GM23338 (cell line): ENCODE measurements at regions not wholly inside any gene's neighbourhood (a gene's known extent, or its start where the extent isn't known, plus 50 kb on each side); places are given as distances from the start of the nearest gene placed in this dataset.

Source experiments
- ATAC-seq: fragments of 200-7000 bp; cut with Tn5 transposase; 3 replicates; pipeline ENCODE4 v1.9.1; 2020
- DNase-seq: peaks from one replicate; pipeline ENCODE4 v3.0.0-alpha.2; 2015; ENCODE audit warnings: low spot score
- H2AFZ ChIP-seq: fragments of 200-600 bp; sonication (generic); 2 replicates; pipeline ENCODE4 v1.8.0; 2016; ENCODE audit warnings: antibody characterized with exemption, mild to moderate bottlenecking, moderate library complexity
- H3F3A ChIP-seq: fragments of 200-600 bp; sonication (generic); replicated peaks from 2 replicates; pipeline ENCODE4 v1.8.0; 2017; ENCODE audit warnings: antibody characterized with exemption, mixed run types, low read depth
- H3K27ac ChIP-seq: fragments of 200-600 bp; sonication (generic); 2 replicates; pipeline ENCODE4 v1.6.1; 2016; ENCODE audit warnings: low read depth
- H3K27me3 ChIP-seq: fragments of 200-600 bp; sonication (generic); 2 replicates; pipeline ENCODE4 v1.8.0; 2016; ENCODE audit warnings: mild to moderate bottlenecking, mixed run types, moderate library complexity; ENCODE audit not compliant: insufficient read depth
- H3K36me3 ChIP-seq: fragments of 200-600 bp; sonication (generic); 2 replicates; pipeline ENCODE4 v1.8.0; 2016; ENCODE audit warnings: mild to moderate bottlenecking; ENCODE audit not compliant: insufficient read depth
- H3K4me1 ChIP-seq: fragments of 200-600 bp; sonication (generic); 2 replicates; pipeline ENCODE4 v1.8.0; 2016; ENCODE audit warnings: mild to moderate bottlenecking, moderate library complexity; ENCODE audit not compliant: insufficient read depth
- H3K4me2 ChIP-seq: fragments of 200-600 bp; sonication (generic); 2 replicates; pipeline ENCODE4 v1.7.1; 2017; ENCODE audit warnings: mixed run types
- H3K4me3 ChIP-seq: fragments of 200-600 bp; sonication (generic); 2 replicates; pipeline ENCODE4 v1.6.1; 2016; ENCODE audit warnings: mixed run types
- H3K79me2 ChIP-seq: fragments of 200-600 bp; sonication (generic); replicated peaks from 2 replicates; pipeline ENCODE4 v1.8.0; 2017; ENCODE audit warnings: mild to moderate bottlenecking; ENCODE audit not compliant: insufficient read depth
- H3K9me2 ChIP-seq: fragments of 200-600 bp; sonication (generic); 2 replicates; pipeline ENCODE4 v1.8.0; 2017; ENCODE audit not compliant: insufficient read depth
- H4K20me1 ChIP-seq: fragments of 200-600 bp; sonication (generic); replicated peaks from 2 replicates; pipeline ENCODE4 v1.8.0; 2017; ENCODE audit warnings: mild to moderate bottlenecking; ENCODE audit not compliant: insufficient read depth
- H3K27ac Mint-ChIP-seq: 2 replicates; pipeline ENCODE4 v1.8.0; 2020; ENCODE audit warnings: inconsistent platforms, mild to moderate bottlenecking, moderate library complexity, mixed read lengths
- H3K27me3 Mint-ChIP-seq: 3 replicates; pipeline ENCODE4 v1.8.0; 2022; ENCODE audit warnings: low read depth, mild to moderate bottlenecking, moderate library complexity, mixed read lengths, inconsistent platforms; ENCODE audit not compliant: insufficient read depth, poor library complexity
- H3K36me3 Mint-ChIP-seq: 3 replicates; pipeline ENCODE4 v1.8.0; 2021; ENCODE audit warnings: low read depth, mild to moderate bottlenecking, inconsistent platforms, moderate library complexity, mixed read lengths
- H3K4me1 Mint-ChIP-seq: 3 replicates; pipeline ENCODE4 v1.8.0; 2020; ENCODE audit warnings: mild to moderate bottlenecking, inconsistent platforms, mixed read lengths
- H3K4me3 Mint-ChIP-seq: 3 replicates; pipeline ENCODE4 v1.8.0; 2021; ENCODE audit warnings: moderate library complexity, mild to moderate bottlenecking, inconsistent platforms, mixed read lengths
- H3K9me3 Mint-ChIP-seq: 3 replicates; pipeline ENCODE4 v1.8.0; 2020; ENCODE audit warnings: moderate library complexity, mild to moderate bottlenecking, inconsistent platforms, mixed read lengths
- CREB1 ChIP-seq: fragments of 250-450 bp; sonication (Bioruptor Pico); IDR thresholded peaks from 2 replicates; pipeline ENCODE4 v1.5.0; 2020; ENCODE audit warnings: low read depth, mild to moderate bottlenecking, moderate library complexity
- CTCF ChIP-seq, 2 experiments: fragments of 200-600 bp in 1 of 2; sonication (generic) in 1 of 2; conservative IDR thresholded peaks; 2 replicates each; pipeline versions ENCODE4 v1.5.1 to v1.6.1; 2016 to 2017; ENCODE audit warnings: antibody characterized with exemption in 2 of 2, low read depth in 2 of 2, mild to moderate bottlenecking in 2 of 2, moderate library complexity in 1 of 2
- EZH2phosphoT487 ChIP-seq: fragments of 200-600 bp; sonication (generic); IDR thresholded peaks from one replicate; pipeline ENCODE4 v1.8.1; 2018; ENCODE audit warnings: antibody characterized with exemption; ENCODE audit not compliant: unreplicated experiment
- JUNB ChIP-seq: IDR thresholded peaks from one replicate; pipeline ENCODE4 v1.6.1; 2016; ENCODE audit warnings: antibody characterized with exemption; ENCODE audit not compliant: unreplicated experiment
- NANOG ChIP-seq: IDR thresholded peaks from 2 replicates; pipeline ENCODE4 v1.6.1; 2016; ENCODE audit warnings: antibody characterized with exemption, borderline replicate concordance
- POLR2AphosphoS5 ChIP-seq: IDR thresholded peaks from 2 replicates; pipeline ENCODE4 v1.6.1; 2016; ENCODE audit warnings: antibody characterized with exemption, low read depth
- REST ChIP-seq: IDR thresholded peaks from one replicate; pipeline ENCODE4 v1.6.1; 2018; ENCODE audit warnings: antibody characterized with exemption; ENCODE audit not compliant: unreplicated experiment
- STAT1 ChIP-seq: IDR thresholded peaks from one replicate; pipeline ENCODE4 v1.6.1; 2016; ENCODE audit warnings: antibody characterized with exemption; ENCODE audit not compliant: unreplicated experiment
- ZNF114 ChIP-seq: fragments of 250-450 bp; sonication (Bioruptor Pico); IDR thresholded peaks from 2 replicates; pipeline ENCODE4 v1.5.0; 2020; ENCODE audit warnings: mild to moderate bottlenecking, moderate library complexity
- ZNF331 ChIP-seq: fragments of 250-450 bp; sonication (Bioruptor Pico); IDR thresholded peaks from 2 replicates; pipeline ENCODE4 v1.5.0; 2020; ENCODE audit warnings: low read depth, mild to moderate bottlenecking, moderate library complexity
- ZNF462 ChIP-seq: fragments of 250-450 bp; sonication (Bioruptor Pico); IDR thresholded peaks from 2 replicates; pipeline ENCODE4 v1.5.0; 2020; ENCODE audit warnings: mild to moderate bottlenecking, moderate library complexity
- TF ChIP-seq, protein P1 (sequence below): IDR thresholded peaks from 2 replicates; pipeline ENCODE4 v1.6.1; 2016; ENCODE audit warnings: antibody characterized with exemption

DNA sequence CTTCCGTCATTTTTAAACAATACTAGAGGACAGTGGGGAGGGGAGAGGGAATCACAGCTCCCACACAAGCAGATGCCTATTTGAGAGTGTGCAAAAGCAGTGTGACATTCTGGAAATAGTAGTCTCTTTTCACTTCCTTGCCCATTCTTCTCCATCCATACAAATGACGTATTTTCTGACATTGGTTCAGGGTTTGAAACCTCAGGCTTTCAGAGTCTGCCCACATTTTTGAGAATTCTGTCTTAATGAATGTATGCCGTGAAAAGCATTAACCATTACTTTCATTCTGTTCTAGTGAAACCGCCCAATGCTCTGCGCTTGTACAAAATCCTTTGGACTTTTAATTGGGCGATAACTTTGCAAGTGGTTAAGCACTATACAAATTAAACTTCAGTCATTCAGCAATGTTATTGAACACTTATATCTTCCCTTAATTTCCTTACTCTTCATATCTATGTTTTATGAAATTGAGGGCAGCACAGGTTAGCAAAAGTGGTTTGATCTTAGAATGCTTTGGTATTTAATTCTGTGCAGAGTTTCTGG, 265.7 kb downstream of the SOX4 start (continued):
- TF ChIP-seq REST (no peak), STAT1 (no peak), ZNF331 (CRISPR knock-in tag) (no peak), ZNF114 (no peak), JUNB (no peak)

- peaks cover 4% of the 10 kb centered on the region; the same call in 1 of the 2 replicates for H4K20me1 ChIP-seq
- H3K4me1 Mint-ChIP-seq, result peaks cover 3% of the 10 kb centered on the region; the same call in 2 of the 3 replicates
- H3K4me3 Mint-ChIP-seq, result no peak overlapping the region
- no peak for TF ChIP-seq EZH2phosphoT487
- TF ChIP-seq JUNB, result no peak
- no peak for TF ChIP-seq CTCF (conservative IDR thresholded peaks at IDR 0.05; ENCODE audit: low read depth in 2 of 2)
- TF ChIP-seq ZNF462 (CRISPR knock-in tag), result no peak
- TF ChIP-seq, protein P1, sequence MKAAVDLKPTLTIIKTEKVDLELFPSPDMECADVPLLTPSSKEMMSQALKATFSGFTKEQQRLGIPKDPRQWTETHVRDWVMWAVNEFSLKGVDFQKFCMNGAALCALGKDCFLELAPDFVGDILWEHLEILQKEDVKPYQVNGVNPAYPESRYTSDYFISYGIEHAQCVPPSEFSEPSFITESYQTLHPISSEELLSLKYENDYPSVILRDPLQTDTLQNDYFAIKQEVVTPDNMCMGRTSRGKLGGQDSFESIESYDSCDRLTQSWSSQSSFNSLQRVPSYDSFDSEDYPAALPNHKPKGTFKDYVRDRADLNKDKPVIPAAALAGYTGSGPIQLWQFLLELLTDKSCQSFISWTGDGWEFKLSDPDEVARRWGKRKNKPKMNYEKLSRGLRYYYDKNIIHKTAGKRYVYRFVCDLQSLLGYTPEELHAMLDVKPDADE, result no peak
- no peak for TF ChIP-seq POLR2AphosphoS5
- TF ChIP-seq CREB1, result no peak
- no peak for TF ChIP-seq NANOG
These were observed 268.4 kb downstream of the SOX4 start for GRCh38 chr6:21861942-21862341.

More at GRCh38 chr6:21861942-21862341, 268.4 kb downstream of the SOX4 start:
- H2AFZ ChIP-seq, result no peak overlapping the region
- no peaks in the 10 kb centered on the region for H3K36me3 ChIP-seq
- peaks cover 35% of the 10 kb centered on the region for H3K36me3 Mint-ChIP-seq
- no peaks in the 10 kb centered on the region for H3K27me3 ChIP-seq
- no peaks in the 10 kb centered on the region for H3K9me3 Mint-ChIP-seq
- DNase-seq (no peak), ATAC-seq (no peak)
- no peak overlapping the region for H3K27ac Mint-ChIP-seq
- H3K27me3 Mint-ChIP-seq, result peaks cover 4% of the 10 kb centered on the region
- no peaks in the 10 kb centered on the region for H3K4me1 ChIP-seq
- 0 out of 2 replicates have a peak overlapping the region, but pooled peaks have one; percentile 50 for H3K27ac ChIP-seq
- H3K79me2 ChIP-seq, result peaks cover 64% of the 10 kb centered on the region
- no peaks in the 10 kb centered on the region for H3K9me2 ChIP-seq
- H3F3A ChIP-seq, result no peaks in the 10 kb centered on the region
- H3K4me3 ChIP-seq, result no peak overlapping the region
- H3K4me2 ChIP-seq, result no peak overlapping the region
